Effector memory CD4-positive, alpha-beta T cell (primary cell): ENCODE measurements at regions not wholly inside any gene's neighbourhood (a gene's known extent, or its start where the extent isn't known, plus 50 kb on each side); places are given as distances from the start of the nearest gene placed in this dataset.

Source experiments
- DNase-seq, 3 donors: peaks; one replicate each; pipeline ENCODE4 v3.0.0-alpha.2; 2020
- H3K27ac ChIP-seq: 2 replicates; pipeline ENCODE4 v1.7.0; 2013; ENCODE audit warnings: mild to moderate bottlenecking, low read length, moderate library complexity; ENCODE audit not compliant: insufficient read depth, poor library complexity, severe bottlenecking
- H3K27me3 ChIP-seq: replicated peaks from 2 replicates; pipeline ENCODE4 v1.7.0; 2013; ENCODE audit warnings: mild to moderate bottlenecking, low read length; ENCODE audit not compliant: insufficient read depth, control insufficient read depth, poor library complexity, severe bottlenecking
- H3K36me3 ChIP-seq: 2 replicates; pipeline ENCODE4 v1.7.0; 2013; ENCODE audit warnings: mild to moderate bottlenecking, low read length, moderate library complexity; ENCODE audit not compliant: control insufficient read depth, insufficient read depth
- H3K4me1 ChIP-seq: 2 replicates; pipeline ENCODE4 v1.7.0; 2013; ENCODE audit warnings: low read length, mild to moderate bottlenecking; ENCODE audit not compliant: control insufficient read depth, insufficient read depth, poor library complexity, severe bottlenecking
- H3K4me3 ChIP-seq: 2 replicates; pipeline ENCODE4 v1.7.0; 2013; ENCODE audit warnings: low read length, low read depth, mild to moderate bottlenecking; ENCODE audit not compliant: insufficient read depth, poor library complexity, severe bottlenecking
- H3K9me3 ChIP-seq: 2 replicates; pipeline ENCODE4 v1.7.0; 2013; ENCODE audit warnings: mild to moderate bottlenecking, low read length, moderate library complexity; ENCODE audit not compliant: control insufficient read depth

GRCh38 chr14:76926521-76927251, 100.5 kb downstream of the LRRC74A start:
- peaks cover 64% of the 10 kb centered on the region for H3K4me1 ChIP-seq
- peak overlapping the region; percentile 84 for H3K27ac ChIP-seq

GRCh38 chr14:76925097-76925441, 98.9 kb downstream of the LRRC74A start:
- no peak for DNase-seq
- Histone ChIP-seq H3K4me3 (no peak overlapping the region), H3K27ac (peak overlapping the region; percentile 23), H3K9me3 (no peaks in the 10 kb centered on the region), H3K36me3 (no peaks in the 10 kb centered on the region), H3K27me3 (no peaks in the 10 kb centered on the region), H3K4me1 (peaks cover 59% of the 10 kb centered on the region)

More at GRCh38 chr14:76926521-76927251, 100.5 kb downstream of the LRRC74A start:
- Histone ChIP-seq H3K9me3 (no peaks in the 10 kb centered on the region), H3K36me3 (no peaks in the 10 kb centered on the region), H3K27me3 (no peaks in the 10 kb centered on the region), H3K4me3 (peak overlapping the region; percentile 22)
- DNase-seq = peak; percentile 65 to 75 (median 67)

GRCh38 chr14:76924371-76925096, 98.3 kb downstream of the LRRC74A start:
- peak in 2 of 3 donors; percentile 36 to 52 for DNase-seq
- Histone ChIP-seq H3K4me1 (peaks cover 59% of the 10 kb centered on the region), H3K27ac (peak overlapping the region; percentile 23), H3K9me3 (no peaks in the 10 kb centered on the region), H3K36me3 (no peaks in the 10 kb centered on the region), H3K4me3 (no peak overlapping the region), H3K27me3 (no peaks in the 10 kb centered on the region)

GRCh38 chr14:76923431-76924370, 97.5 kb downstream of the LRRC74A start:
- Histone ChIP-seq H3K9me3 (no peaks in the 10 kb centered on the region), H3K27ac (peak overlapping the region; percentile 26), H3K36me3 (no peaks in the 10 kb centered on the region), H3K4me1 (peaks cover 58% of the 10 kb centered on the region), H3K4me3 (no peak overlapping the region), H3K27me3 (no peaks in the 10 kb centered on the region)
- DNase-seq = no peak

- Histone ChIP-seq H3K4me1 (peaks cover 47% of the 10 kb centered on the region), H3K9me3 (no peaks in the 10 kb centered on the region), H3K36me3 (no peaks in the 10 kb centered on the region), H3K4me3 (no peak overlapping the region), H3K27ac (no peak overlapping the region), H3K27me3 (no peaks in the 10 kb centered on the region)
- DNase-seq = no peak
These were observed 96.4 kb downstream of the LRRC74A start for GRCh38 chr14:76922584-76922983.

GRCh38 chr14:76922092-76922491, 95.9 kb downstream of the LRRC74A start:
- no peak overlapping the region for H3K27ac ChIP-seq
- no peak for DNase-seq
- H3K27me3 ChIP-seq = no peaks in the 10 kb centered on the region
- H3K4me1 ChIP-seq = peaks cover 42% of the 10 kb centered on the region
- H3K9me3 ChIP-seq = no peaks in the 10 kb centered on the region
- no peaks in the 10 kb centered on the region for H3K36me3 ChIP-seq
- no peak overlapping the region for H3K4me3 ChIP-seq

GRCh38 chr14:76921088-76921399, 94.8 kb downstream of the LRRC74A start:
- DNase-seq = no peak
- H3K36me3 ChIP-seq = no peaks in the 10 kb centered on the region
- H3K9me3 ChIP-seq = no peaks in the 10 kb centered on the region
- peaks cover 35% of the 10 kb centered on the region for H3K4me1 ChIP-seq
- H3K27ac ChIP-seq = no peak overlapping the region
- no peak overlapping the region for H3K4me3 ChIP-seq
- H3K27me3 ChIP-seq = no peaks in the 10 kb centered on the region

GRCh38 chr14:76920331-76921087, 94.3 kb downstream of the LRRC74A start:
- Histone ChIP-seq H3K4me3 (no peak overlapping the region), H3K9me3 (no peaks in the 10 kb centered on the region), H3K27ac (no peak overlapping the region), H3K4me1 (peaks cover 30% of the 10 kb centered on the region), H3K36me3 (no peaks in the 10 kb centered on the region), H3K27me3 (no peaks in the 10 kb centered on the region)
- no peak for DNase-seq

GRCh38 chr14:76919431-76920330, 93.5 kb downstream of the LRRC74A start:
- Histone ChIP-seq H3K27ac (no peak overlapping the region), H3K9me3 (no peaks in the 10 kb centered on the region), H3K27me3 (no peaks in the 10 kb centered on the region), H3K4me1 (peaks cover 24% of the 10 kb centered on the region), H3K4me3 (no peak overlapping the region), H3K36me3 (no peaks in the 10 kb centered on the region)
- DNase-seq = peak in 1 of 3 donors; percentile 21
